Fibroblast of mammary gland (primary cell): ENCODE measurements at regions not wholly inside any gene's neighbourhood (a gene's known extent, or its start where the extent isn't known, plus 50 kb on each side); places are given as distances from the start of the nearest gene placed in this dataset.

ENCODE experiments used
- DNase-seq: peaks from one replicate; pipeline ENCODE4 v3.0.0-alpha.2; 2010; ENCODE audit warnings: low read depth
- H3K4me3 ChIP-seq: 2 replicates; pipeline ENCODE4 v1.5.1; 2011; ENCODE audit warnings: low read depth, mild to moderate bottlenecking, low read length, moderate library complexity; ENCODE audit not compliant: control insufficient read depth
- TF ChIP-seq, protein P1 (sequence below): conservative IDR thresholded peaks from 2 replicates; pipeline ENCODE4 v1.5.1; 2011; ENCODE audit warnings: low read depth, low read length, inconsistent platforms; ENCODE audit not compliant: control insufficient read depth, insufficient read depth

DNA sequence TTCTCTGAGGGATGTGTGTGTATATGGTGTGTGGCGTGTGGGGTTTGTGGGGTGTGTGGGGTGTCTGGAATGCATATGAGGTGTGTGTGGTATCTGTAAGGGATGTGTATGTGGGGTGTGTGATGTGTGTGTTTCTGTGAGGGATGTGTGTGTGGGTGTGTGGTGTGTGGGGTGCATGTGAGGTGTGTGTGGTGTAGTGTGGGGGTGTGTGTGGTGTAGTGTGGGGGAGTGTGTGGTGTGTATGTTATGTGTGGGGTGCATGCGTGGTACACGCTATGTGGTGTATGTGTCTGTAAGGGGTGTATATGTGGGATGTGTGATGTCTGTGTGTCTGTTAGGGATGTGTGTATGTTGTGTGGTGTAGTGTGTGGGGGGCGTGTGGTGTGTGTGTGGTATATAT is 300.0 kb downstream of the FGF9 start:
- no peak overlapping the region for H3K4me3 ChIP-seq
- no peak for DNase-seq
- TF ChIP-seq, protein P1, sequence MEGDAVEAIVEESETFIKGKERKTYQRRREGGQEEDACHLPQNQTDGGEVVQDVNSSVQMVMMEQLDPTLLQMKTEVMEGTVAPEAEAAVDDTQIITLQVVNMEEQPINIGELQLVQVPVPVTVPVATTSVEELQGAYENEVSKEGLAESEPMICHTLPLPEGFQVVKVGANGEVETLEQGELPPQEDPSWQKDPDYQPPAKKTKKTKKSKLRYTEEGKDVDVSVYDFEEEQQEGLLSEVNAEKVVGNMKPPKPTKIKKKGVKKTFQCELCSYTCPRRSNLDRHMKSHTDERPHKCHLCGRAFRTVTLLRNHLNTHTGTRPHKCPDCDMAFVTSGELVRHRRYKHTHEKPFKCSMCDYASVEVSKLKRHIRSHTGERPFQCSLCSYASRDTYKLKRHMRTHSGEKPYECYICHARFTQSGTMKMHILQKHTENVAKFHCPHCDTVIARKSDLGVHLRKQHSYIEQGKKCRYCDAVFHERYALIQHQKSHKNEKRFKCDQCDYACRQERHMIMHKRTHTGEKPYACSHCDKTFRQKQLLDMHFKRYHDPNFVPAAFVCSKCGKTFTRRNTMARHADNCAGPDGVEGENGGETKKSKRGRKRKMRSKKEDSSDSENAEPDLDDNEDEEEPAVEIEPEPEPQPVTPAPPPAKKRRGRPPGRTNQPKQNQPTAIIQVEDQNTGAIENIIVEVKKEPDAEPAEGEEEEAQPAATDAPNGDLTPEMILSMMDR, result no peak

DNA sequence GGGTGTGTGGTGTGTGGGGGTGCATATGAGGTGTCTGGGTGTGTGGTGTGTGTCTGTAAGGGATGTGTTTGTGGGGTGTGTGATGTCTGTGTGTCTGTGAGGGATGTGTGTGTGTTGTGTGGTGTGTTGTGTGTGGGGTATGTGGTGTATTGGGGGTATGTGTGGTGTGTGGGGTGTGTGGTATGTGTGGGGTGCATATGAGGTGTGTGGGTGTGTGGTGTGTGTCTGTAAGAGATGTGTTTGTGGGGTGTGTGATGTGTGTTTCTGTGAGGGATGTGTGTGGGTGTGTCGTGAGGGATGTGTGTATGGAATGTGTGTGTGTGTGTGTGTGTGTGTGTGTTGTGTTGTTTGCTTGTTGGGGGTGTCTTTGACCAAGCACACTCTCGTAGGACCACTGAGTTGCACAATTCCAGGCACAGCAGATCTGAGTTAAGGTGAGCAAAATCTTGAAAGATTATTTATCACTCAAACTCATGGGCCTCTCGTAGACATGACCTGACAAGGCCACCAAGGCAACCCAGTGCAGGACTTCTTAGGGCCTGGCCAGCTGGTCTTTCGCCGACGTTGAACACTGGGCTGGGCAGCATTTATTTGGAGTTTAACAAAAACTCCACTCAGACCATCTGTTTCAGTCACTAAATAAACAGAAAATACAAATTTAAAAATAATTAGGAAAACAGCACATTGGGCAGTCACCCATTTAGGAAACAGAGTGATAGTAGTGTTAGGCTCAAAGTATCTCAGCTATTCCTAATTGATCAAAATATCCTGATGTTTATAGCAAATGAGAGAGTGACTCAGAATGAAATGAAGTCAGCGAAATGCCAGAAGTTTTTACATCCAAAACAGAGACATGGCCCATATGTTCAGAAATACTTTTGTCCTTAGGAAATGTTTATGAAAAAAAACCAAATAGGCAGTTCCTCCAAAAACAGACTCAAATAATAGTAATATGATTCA is 301.1 kb downstream of the FGF9 start:
- no peak for DNase-seq
- TF ChIP-seq, protein P1, result no peak
- H3K4me3 ChIP-seq, result no peak overlapping the region

DNA sequence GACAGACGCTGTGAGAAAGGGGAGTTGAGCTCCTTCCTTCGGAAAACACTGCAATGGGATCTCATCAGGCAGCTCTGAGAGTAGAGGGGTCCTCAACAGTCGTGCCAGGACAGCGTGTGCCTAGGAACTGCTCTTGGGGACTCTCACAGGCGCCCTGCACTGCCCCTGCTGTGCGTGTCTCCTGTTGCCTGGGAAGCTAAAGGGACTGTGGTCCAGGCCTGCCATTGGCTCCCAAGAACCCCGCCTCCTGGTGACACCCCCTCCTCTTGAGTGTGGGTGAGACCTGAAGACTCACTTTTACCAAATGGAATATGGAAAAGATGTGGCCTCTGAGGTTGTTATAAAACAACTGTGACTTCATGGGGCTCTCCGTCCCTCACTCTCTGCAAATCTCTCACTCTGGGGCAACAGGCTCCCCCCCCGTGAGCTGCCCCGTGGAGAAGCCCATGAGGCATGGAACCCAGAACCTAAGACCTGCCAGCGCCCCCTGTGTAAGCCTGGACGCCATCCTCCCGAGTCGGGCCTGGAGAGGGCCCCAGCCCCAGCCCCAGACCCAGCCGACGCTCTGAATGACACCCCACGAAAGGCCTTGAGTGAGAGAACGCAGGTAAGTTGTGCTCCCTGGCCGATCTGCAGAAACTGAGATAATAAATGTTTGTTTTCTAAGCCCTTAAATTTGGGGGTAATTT is 302.7 kb downstream of the FGF9 start:
- no peak overlapping the region for H3K4me3 ChIP-seq
- no peak for DNase-seq
- TF ChIP-seq, protein P1, result no peak

DNA sequence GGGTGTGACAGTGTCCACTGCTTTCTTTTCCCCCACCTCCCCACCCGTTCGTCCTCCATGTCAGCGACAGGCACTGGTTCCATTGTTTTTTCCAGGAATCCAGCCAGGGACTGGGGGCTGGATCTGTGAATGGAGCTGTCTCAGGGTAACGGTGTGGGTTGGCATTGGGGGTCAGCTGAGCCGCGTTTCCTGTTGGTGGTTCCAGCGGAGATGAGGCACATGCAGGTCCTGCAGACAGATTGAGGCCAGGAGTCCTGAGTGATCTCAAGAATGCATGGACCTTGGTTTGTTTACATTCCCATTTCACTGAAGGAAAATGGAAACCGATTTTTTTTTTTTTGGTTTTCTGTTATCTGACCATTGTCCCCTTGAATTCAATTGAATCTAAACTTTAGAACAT is 303.9 kb downstream of the FGF9 start:
- H3K4me3 ChIP-seq, result no peak overlapping the region
- DNase-seq, result no peak
- TF ChIP-seq, protein P1, result no peak

DNA sequence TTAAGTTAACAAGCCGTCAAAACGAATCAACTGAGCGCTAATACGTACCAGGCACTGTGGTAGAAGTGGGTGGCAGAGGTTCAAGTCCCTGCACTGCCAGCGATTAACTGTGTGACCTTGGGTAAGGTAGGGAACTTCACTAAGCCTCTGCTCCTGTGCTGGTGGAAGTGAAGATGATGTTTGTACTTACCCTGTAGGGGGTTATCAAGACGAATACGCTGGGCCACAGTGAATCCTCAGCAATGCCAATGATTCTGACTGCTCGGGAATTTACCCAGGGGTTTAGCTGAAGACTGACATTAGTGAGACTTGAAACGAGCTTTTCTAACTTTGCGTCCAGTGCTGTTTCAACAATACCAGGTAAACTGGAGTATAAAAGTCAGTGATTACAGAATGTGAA is 305.3 kb downstream of the FGF9 start:
- no peak overlapping the region for H3K4me3 ChIP-seq
- DNase-seq, result no peak
- TF ChIP-seq, protein P1, result no peak

DNA sequence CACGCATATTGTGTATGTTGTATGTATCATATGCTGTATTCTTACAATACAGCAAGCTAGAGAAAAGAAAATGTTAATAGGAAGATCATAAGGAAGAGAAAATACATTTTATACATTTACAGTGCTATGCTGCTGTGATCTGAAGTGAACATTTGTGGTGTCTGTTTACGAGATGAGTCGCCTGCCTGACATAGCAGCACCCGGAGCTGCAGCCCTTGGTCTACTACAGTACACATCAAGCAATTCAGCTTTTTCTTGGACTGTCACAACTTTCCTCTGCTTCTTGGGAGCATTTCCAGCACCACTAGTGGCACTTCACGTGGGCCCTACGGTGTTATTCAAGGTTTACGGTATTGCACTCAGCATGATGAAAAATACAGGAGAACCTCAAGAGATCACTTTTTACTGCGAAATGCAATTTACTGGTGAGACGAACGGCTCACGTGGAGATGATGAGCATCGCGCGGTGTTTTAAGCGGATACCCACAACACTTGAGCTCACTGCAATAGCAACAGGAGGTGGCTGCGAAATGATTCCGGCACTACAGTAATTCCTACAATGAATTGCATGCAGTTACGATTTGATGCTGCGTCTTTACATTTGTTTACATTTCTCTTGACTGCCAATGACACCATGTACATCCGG is 308.4 kb downstream of the FGF9 start:
- H3K4me3 ChIP-seq, result no peak overlapping the region
- TF ChIP-seq, protein P1, result no peak
- no peak for DNase-seq
